B cell (primary cell): ENCODE measurements at regions not wholly inside any gene's neighbourhood (a gene's known extent, or its start where the extent isn't known, plus 50 kb on each side); places are given as distances from the start of the nearest gene placed in this dataset.
"Not testable (repeated sequence)": the region's sequence is repeated elsewhere in the genome, so short reads cannot be mapped to it uniquely, and the experiment has no call there.

Experiments
- ATAC-seq: fragments of 200-7000 bp; cut with Tn5 transposase; one replicate; pipeline ENCODE4 v1.10.0; 2021; ENCODE audit warnings: low read depth, mild to moderate bottlenecking, moderate number of reproducible peaks, moderate library complexity
- CTCF ChIA-PET: fragments of 350-600 bp; sonication (Branson Sonifier 250); formaldehyde crosslinking; loops from one replicate; lab custom pipeline; 2021; ENCODE audit warnings: antibody characterized with exemption, inconsistent platforms; lab: Charles Lee
- POLR2A ChIA-PET: fragments of 350-600 bp; sonication (Branson Sonifier 250); formaldehyde crosslinking; loops from one replicate; lab custom pipeline; 2021; ENCODE audit warnings: antibody characterized with exemption; lab: Charles Lee
- DNase-seq: peaks from one replicate; pipeline ENCODE4 v3.0.0; 2013
- H2AFZ ChIP-seq: 2 replicates; pipeline ENCODE4 v1.6.1; 2012; ENCODE audit warnings: mild to moderate bottlenecking, low read depth, low read length; ENCODE audit not compliant: insufficient read depth, poor library complexity, severe bottlenecking
- H3K27ac ChIP-seq, 2 donors: 1 replicate in 1 of 2; 2 replicates in 1 of 2; pipeline ENCODE4 v1.5.1; 2012 to 2013; ENCODE audit warnings: low read length in 2 of 2, mild to moderate bottlenecking in 2 of 2, moderate library complexity in 1 of 2
- H3K27me3 ChIP-seq, 4 experiments: fragments of 200-600 bp in 1 of 4; sonication (generic) in 1 of 4; replicated peaks in 1 of 4; 1 replicate in 2 of 4; 2 replicates in 2 of 4; pipeline versions ENCODE4 v1.6.1 to v1.7.0; 2013 to 2016; ENCODE audit warnings: low read length in 3 of 4, mild to moderate bottlenecking in 2 of 4, mixed read lengths in 1 of 4, moderate library complexity in 1 of 4; ENCODE audit not compliant: insufficient read depth in 4 of 4, control insufficient read depth in 3 of 4; ENCODE audit errors: control extremely low read depth in 1 of 4
- H3K36me3 ChIP-seq, 2 experiments: replicated peaks in 1 of 2; 1 replicate in 1 of 2; 2 replicates in 1 of 2; pipeline versions ENCODE4 v1.6.1 to v1.7.1; 2013; ENCODE audit warnings: low read length in 1 of 2; ENCODE audit not compliant: insufficient read depth in 2 of 2, control insufficient read depth in 1 of 2; ENCODE audit errors: control extremely low read depth in 1 of 2, extremely low read depth in 1 of 2
- H3K4me1 ChIP-seq, 2 donors: fragments of 200-600 bp in 1 of 2; sonication (generic) in 1 of 2; 1 replicate in 1 of 2; 2 replicates in 1 of 2; pipeline versions ENCODE4 v1.5.1 to v1.6.1; 2013 to 2017; ENCODE audit warnings: low read length in 2 of 2; ENCODE audit not compliant: control insufficient read depth in 2 of 2, insufficient read depth in 2 of 2
- H3K4me2 ChIP-seq: replicated peaks from 2 replicates; pipeline ENCODE3; 2012; ENCODE audit warnings: mild to moderate bottlenecking, low read depth, low read length; ENCODE audit not compliant: poor library complexity, severe bottlenecking
- H3K4me3 ChIP-seq, 5 experiments: fragments of 200-600 bp in 1 of 5; sonication (generic) in 1 of 5; 1 replicate in 3 of 5; 2 replicates in 2 of 5; pipeline versions ENCODE4 v1.5.1 to v1.7.0; 2011 to 2016; ENCODE audit warnings: low read length in 4 of 5, mild to moderate bottlenecking in 4 of 5, low read depth in 2 of 5, control low read depth in 1 of 5, moderate library complexity in 1 of 5; ENCODE audit not compliant: insufficient read depth in 1 of 5; ENCODE audit errors: control extremely low read depth in 1 of 5, extremely low read depth in 1 of 5
- H3K79me2 ChIP-seq: fragments of 200-600 bp; sonication (generic); one replicate; pipeline ENCODE4 v1.6.0; 2016; ENCODE audit warnings: low read length; ENCODE audit not compliant: control insufficient read depth, insufficient read depth
- H3K9ac ChIP-seq: fragments of 200-600 bp; sonication (generic); 2 replicates; pipeline ENCODE4 v1.6.1; 2017; ENCODE audit warnings: mild to moderate bottlenecking, low read length, moderate library complexity
- H3K9me3 ChIP-seq, 3 donors: one replicate each; pipeline versions ENCODE4 v1.6.1 to v1.7.1; 2013; ENCODE audit warnings: low read length in 2 of 3; ENCODE audit not compliant: control insufficient read depth in 2 of 3, insufficient read depth in 1 of 3; ENCODE audit errors: control extremely low read depth in 1 of 3
- H4K20me1 ChIP-seq: 2 replicates; pipeline ENCODE4 v1.6.0; 2012; ENCODE audit warnings: mild to moderate bottlenecking, low read length; ENCODE audit not compliant: insufficient read depth, control insufficient read depth, poor library complexity, severe bottlenecking
- H3K27ac Mint-ChIP-seq: one replicate; pipeline ENCODE4 v1.8.0; 2021; ENCODE audit warnings: mixed read lengths
- H3K27me3 Mint-ChIP-seq: one replicate; pipeline ENCODE4 v1.8.0; 2021; ENCODE audit warnings: mixed read lengths
- H3K4me1 Mint-ChIP-seq: one replicate; pipeline ENCODE4 v1.8.0; 2021; ENCODE audit warnings: mixed read lengths
- H3K4me3 Mint-ChIP-seq: one replicate; pipeline ENCODE4 v1.8.0; 2021; ENCODE audit warnings: mixed read lengths
- H3K9me3 Mint-ChIP-seq: one replicate; pipeline ENCODE4 v1.8.0; 2022; ENCODE audit warnings: mixed read lengths; ENCODE audit not compliant: insufficient read depth
- WGBS: methylation state at CpG from one replicate; pipeline ENCODE4 v1.1.5; 2013; ENCODE audit warnings: missing lambda C conversion rate; ENCODE audit not compliant: insufficient coverage; 5-methylcytosine and 5-hydroxymethylcytosine counted together
- intact Hi-C: fragments of 100-400 bp; cut with micrococcal nuclease; formaldehyde crosslinking; loops from one replicate; pipeline ENCODE4 v1.10.0; 2022

DNA sequence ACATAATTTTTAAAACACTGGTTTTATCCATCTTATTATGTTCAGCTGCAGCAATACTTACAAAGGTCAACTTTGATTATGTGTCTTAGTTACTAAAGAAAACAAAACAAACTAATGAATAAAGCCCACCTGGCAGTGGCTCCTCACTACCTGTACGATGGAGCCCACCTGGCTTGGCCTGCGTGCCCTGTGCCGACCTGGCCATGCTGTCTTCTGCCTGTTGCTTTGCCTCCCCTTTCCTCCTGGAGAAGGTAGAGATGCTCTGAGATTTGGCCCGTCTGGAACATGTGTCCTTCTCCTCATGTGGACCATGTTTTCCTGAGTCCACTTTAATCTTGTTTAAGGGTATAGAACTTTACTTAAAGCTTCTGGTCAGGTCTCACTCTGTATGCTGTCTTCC lies 1426.0 kb upstream of the DEFB115 start:
- H3K4me3 ChIP-seq, H3K27me3 Mint-ChIP-seq, H3K4me1 ChIP-seq, H3K4me1 Mint-ChIP-seq, ATAC-seq, H3K79me2 ChIP-seq, CTCF ChIA-PET, H3K27ac Mint-ChIP-seq, H3K27me3 ChIP-seq, H3K4me2 ChIP-seq, H3K27ac ChIP-seq, H3K4me3 Mint-ChIP-seq, H3K36me3 ChIP-seq, POLR2A ChIA-PET, H3K9ac ChIP-seq, H3K9me3 ChIP-seq, H2AFZ ChIP-seq, H3K9me3 Mint-ChIP-seq, H4K20me1 ChIP-seq, intact Hi-C loops, DNase-seq: not testable (repeated sequence)
- WGBS: 49% methylated on average over 3 of the region's 4 CpGs

DNA sequence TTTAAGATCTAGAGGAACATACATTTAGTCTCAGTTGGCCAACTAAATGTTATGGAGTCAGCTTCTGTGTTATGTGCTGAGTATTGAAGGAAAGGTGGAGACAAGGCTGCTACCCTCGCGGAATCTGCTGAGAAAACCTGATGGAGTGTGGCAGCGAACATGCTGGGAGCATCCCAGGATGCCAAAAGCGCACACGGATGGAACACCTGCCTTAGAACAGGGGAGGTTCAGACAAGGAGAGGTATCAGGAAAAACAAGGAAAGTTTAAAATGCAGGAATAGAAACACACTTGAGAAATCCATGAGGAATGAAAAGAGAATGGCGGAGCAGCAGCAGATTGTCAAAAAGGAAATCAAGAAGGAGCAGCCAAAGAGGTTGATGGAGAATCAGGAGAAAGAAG lies 1389.5 kb upstream of the DEFB115 start:
- H3K4me1 ChIP-seq, CTCF ChIA-PET, H3K4me3 ChIP-seq, H3K4me3 Mint-ChIP-seq, H3K9ac ChIP-seq, H3K4me1 Mint-ChIP-seq, H4K20me1 ChIP-seq, H3K9me3 Mint-ChIP-seq, POLR2A ChIA-PET, H3K27me3 ChIP-seq, H3K27ac Mint-ChIP-seq, H3K79me2 ChIP-seq, H3K27me3 Mint-ChIP-seq, H2AFZ ChIP-seq, ATAC-seq, H3K9me3 ChIP-seq, H3K36me3 ChIP-seq, intact Hi-C loops, DNase-seq, H3K4me2 ChIP-seq, H3K27ac ChIP-seq: not testable (repeated sequence)
- WGBS: 62% methylated on average over 6 of the region's 6 CpGs

DNA sequence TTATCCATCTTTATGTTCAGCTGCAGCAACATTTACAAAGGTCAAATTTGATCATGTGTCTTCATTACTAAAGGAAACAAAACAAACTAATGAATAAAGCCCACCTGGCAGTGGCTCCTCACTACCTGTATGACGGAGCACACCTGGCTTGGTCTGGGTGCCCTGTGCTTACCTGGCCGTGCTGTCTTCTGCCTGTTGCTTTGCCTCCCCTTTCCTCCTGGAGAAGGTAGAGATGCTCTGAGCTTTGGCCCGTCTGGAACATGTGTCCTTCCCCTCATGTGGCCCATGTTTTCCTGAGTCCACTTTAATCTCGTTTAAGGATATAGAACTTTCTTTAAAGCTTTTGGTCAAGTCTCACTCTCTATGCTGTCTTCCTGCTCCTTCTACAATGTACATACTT lies 1388.8 kb upstream of the DEFB115 start:
- H3K9me3 ChIP-seq, H3K4me1 ChIP-seq, H2AFZ ChIP-seq, H3K79me2 ChIP-seq, H3K4me3 Mint-ChIP-seq, H3K4me2 ChIP-seq, intact Hi-C loops, H3K9me3 Mint-ChIP-seq, H3K27me3 ChIP-seq, H3K36me3 ChIP-seq, DNase-seq, H3K27ac Mint-ChIP-seq, ATAC-seq, H3K27ac ChIP-seq, H3K9ac ChIP-seq, H3K4me3 ChIP-seq, H3K4me1 Mint-ChIP-seq, H3K27me3 Mint-ChIP-seq, CTCF ChIA-PET, POLR2A ChIA-PET, H4K20me1 ChIP-seq: not testable (repeated sequence)
- no CpG with 5 or more reads among the region's 4 CpGs for WGBS

DNA sequence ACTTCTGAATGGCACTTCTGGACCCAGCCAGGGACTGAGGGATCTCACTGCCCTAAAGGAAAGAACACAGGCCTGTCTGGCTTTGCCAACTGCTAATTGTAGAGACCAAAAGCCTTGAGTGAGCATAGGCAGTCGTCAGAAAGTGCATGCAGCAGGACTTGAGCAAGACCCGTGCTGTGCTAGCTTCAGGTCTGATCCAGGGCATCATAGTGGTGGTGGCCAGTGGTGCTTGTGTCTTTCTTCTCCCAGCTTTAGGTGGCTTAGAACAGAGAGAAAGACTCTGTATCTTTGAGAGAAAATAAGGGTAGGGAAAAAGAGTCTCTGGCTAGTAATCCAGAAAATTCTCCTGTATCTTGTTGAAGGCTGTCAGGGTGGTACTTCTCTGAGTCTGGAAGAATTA lies 1385.6 kb upstream of the DEFB115 start:
- H3K27ac ChIP-seq, H2AFZ ChIP-seq, H3K4me2 ChIP-seq, H3K4me1 Mint-ChIP-seq, H3K4me1 ChIP-seq, H3K4me3 Mint-ChIP-seq, DNase-seq, H3K9me3 Mint-ChIP-seq, H3K27me3 ChIP-seq, H3K4me3 ChIP-seq, CTCF ChIA-PET, H3K79me2 ChIP-seq, ATAC-seq, H3K9ac ChIP-seq, H3K27ac Mint-ChIP-seq, H3K36me3 ChIP-seq, POLR2A ChIA-PET, H4K20me1 ChIP-seq, intact Hi-C loops, H3K27me3 Mint-ChIP-seq: not testable (repeated sequence)
- WGBS: 81% methylated on average over 2 of the region's 2 CpGs
- peaks cover under 1 to 33% (median 1%) of the 10 kb centered on the region in 3 donors for H3K9me3 ChIP-seq
